ENCODE measurements at regions not wholly inside any gene's neighbourhood (a gene's known extent, or its start where the extent isn't known, plus 50 kb on each side); places are given as distances from the start of the nearest gene placed in this dataset.

DNA sequence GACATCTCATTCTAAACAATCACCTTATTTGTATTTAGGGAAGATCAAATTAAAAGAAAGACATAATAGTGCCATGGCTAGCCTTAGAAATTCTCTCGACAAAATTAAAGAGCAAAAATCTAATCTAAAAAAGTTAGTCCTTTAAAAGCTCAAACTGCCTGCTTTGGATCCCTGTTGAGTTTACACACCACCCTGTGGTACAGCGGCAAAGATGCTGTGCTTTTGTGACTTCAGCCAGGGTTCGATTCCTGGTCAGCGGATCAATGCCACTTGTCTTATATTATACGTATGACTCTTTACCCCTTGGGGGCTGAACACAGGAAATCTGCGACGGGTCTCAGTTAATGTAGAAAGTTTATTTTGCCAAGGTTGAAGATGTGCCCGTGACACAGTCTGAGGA is 51.3 kb upstream of the VOPP1 start:
- TF ChIP-seq, protein P1, sequence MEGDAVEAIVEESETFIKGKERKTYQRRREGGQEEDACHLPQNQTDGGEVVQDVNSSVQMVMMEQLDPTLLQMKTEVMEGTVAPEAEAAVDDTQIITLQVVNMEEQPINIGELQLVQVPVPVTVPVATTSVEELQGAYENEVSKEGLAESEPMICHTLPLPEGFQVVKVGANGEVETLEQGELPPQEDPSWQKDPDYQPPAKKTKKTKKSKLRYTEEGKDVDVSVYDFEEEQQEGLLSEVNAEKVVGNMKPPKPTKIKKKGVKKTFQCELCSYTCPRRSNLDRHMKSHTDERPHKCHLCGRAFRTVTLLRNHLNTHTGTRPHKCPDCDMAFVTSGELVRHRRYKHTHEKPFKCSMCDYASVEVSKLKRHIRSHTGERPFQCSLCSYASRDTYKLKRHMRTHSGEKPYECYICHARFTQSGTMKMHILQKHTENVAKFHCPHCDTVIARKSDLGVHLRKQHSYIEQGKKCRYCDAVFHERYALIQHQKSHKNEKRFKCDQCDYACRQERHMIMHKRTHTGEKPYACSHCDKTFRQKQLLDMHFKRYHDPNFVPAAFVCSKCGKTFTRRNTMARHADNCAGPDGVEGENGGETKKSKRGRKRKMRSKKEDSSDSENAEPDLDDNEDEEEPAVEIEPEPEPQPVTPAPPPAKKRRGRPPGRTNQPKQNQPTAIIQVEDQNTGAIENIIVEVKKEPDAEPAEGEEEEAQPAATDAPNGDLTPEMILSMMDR (IDR thresholded peaks at IDR 0.05): no peak
- TF ChIP-seq POLR2A (IDR thresholded peaks at IDR 0.05) (no peak), POLR2AphosphoS5 (IDR thresholded peaks at IDR 0.05) (no peak)

Measured in breast epithelium (tissue), 3 donors.